Activated CD8-positive, alpha-beta T cell treated with anti-CD3 and anti-CD28 coated beads, Interleukin-2, amount 10 ng/mL, durations not matched to agents 7 days and 5 days (primary cell): ENCODE measurements at regions not wholly inside any gene's neighbourhood (a gene's known extent, or its start where the extent isn't known, plus 50 kb on each side); places are given as distances from the start of the nearest gene placed in this dataset.

ENCODE experiments used
- ATAC-seq: fragments of 150-1000 bp; cut with Tn5 transposase; one replicate; pipeline ENCODE4 v1.10.0; 2021; ENCODE audit warnings: moderate library complexity
- CTCF ChIA-PET: fragments of 350-600 bp; sonication (Branson Sonifier 250); formaldehyde crosslinking; loops from one replicate; lab custom pipeline; 2021; ENCODE audit warnings: antibody characterized with exemption; lab: Charles Lee
- POLR2A ChIA-PET: fragments of 350-600 bp; sonication (Branson Sonifier 250); formaldehyde crosslinking; loops from one replicate; lab custom pipeline; 2021; ENCODE audit warnings: antibody characterized with exemption; lab: Charles Lee
- DNase-seq: peaks from one replicate; pipeline ENCODE4 v3.0.0-alpha.2; 2020
- H3K27ac Mint-ChIP-seq: one replicate; pipeline ENCODE4 v1.8.0; 2021; ENCODE audit warnings: mild to moderate bottlenecking, mixed read lengths
- H3K27me3 Mint-ChIP-seq: one replicate; pipeline ENCODE4 v1.8.0; 2021; ENCODE audit warnings: low read depth, mixed read lengths
- H3K36me3 Mint-ChIP-seq: one replicate; pipeline ENCODE4 v1.8.0; 2021; ENCODE audit warnings: low read depth, mixed read lengths
- H3K4me1 Mint-ChIP-seq: one replicate; pipeline ENCODE4 v1.8.0; 2021; ENCODE audit warnings: low read depth, mixed read lengths
- H3K4me3 Mint-ChIP-seq: one replicate; pipeline ENCODE4 v1.8.0; 2021; ENCODE audit warnings: mild to moderate bottlenecking, mixed read lengths
- H3K9me3 Mint-ChIP-seq: one replicate; pipeline ENCODE4 v1.8.0; 2022; ENCODE audit warnings: mixed read lengths; ENCODE audit not compliant: insufficient read depth

DNA sequence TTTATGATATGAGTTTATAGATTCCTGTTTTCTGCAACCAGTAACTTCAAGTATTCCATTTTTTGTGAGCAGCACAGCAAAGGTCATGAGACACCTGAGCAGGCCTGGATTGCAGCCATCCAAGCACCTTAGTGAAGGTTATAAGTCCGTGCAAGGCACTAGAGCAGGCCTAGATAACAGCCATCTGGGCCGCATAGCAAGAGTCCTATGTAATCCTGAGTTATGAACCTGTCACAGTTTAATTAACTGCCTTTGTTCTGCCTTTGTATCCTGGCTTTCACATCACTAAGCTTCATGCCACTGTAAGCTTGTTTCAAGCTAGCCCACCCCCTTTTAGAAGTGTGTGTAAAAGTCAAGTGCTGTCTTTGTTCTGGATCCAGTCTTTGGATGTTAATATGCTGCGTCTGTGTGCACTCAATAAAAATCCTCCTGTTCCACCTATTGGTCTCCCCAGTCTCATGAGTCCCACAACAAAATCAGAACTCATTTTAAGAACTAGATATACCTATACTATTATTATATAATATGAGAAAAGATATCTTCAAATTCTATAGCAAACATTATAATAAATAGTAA, 556.2 kb upstream of the CHRM3 start:
- POLR2A ChIA-PET = no interaction called here
- CTCF ChIA-PET = no interaction called here
- Mint-ChIP-seq H3K4me3 (no peak overlapping the region), H3K4me1 (no peaks in the 10 kb centered on the region), H3K27ac (no peak overlapping the region), H3K27me3 (no peaks in the 10 kb centered on the region), H3K36me3 (no peaks in the 10 kb centered on the region), H3K9me3 (peaks cover 13% of the 10 kb centered on the region)
- DNase-seq = no peak
- ATAC-seq = no peak

DNA sequence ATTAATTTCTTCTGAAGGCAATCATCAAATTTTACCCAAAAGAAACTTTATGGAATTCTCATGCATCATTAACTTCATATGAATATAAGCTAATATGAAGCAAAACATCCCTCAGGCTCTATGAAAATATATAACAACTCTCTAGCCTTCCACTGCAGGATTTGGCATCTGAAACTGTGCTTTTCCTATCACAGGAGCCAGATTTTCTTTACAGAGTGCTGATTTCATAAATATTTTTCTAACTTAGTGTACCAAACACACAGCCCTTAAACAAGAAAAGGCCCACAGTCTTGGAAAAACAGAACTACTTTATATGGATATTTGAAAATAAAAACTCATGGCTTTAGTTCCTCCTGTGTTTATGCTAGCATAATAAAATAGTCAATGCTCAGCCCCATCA, 559.5 kb upstream of the CHRM3 start:
- H3K36me3 Mint-ChIP-seq = no peaks in the 10 kb centered on the region
- no peaks in the 10 kb centered on the region for H3K4me1 Mint-ChIP-seq
- DNase-seq = no peak
- peaks cover 13% of the 10 kb centered on the region for H3K9me3 Mint-ChIP-seq
- ChIA-PET CTCF (no interaction called here), POLR2A (no interaction called here)
- H3K4me3 Mint-ChIP-seq = no peak overlapping the region
- no peaks in the 10 kb centered on the region for H3K27me3 Mint-ChIP-seq
- H3K27ac Mint-ChIP-seq = no peak overlapping the region
- no peak for ATAC-seq

DNA sequence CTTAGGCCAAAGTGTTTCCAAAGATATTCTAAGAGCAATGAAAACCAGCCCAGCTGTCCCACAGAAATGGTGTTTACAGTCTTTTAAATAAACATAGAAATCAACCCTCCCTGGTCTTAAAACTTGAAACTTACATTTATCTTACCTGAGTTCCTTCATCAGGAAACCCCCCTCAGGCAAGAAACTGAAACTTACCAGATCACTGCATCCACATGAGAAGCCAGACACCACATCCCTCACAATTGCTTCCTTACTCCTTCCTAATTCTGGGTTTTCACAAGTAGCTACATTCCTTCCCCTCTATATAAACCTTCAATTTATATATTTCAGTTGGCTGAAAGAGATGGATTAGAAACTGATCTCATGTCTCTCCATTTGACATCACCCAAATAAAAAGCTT, 563.0 kb upstream of the CHRM3 start:
- Mint-ChIP-seq H3K4me3 (no peak overlapping the region), H3K9me3 (peaks cover 5% of the 10 kb centered on the region), H3K4me1 (no peaks in the 10 kb centered on the region), H3K27ac (no peak overlapping the region), H3K27me3 (no peaks in the 10 kb centered on the region), H3K36me3 (no peaks in the 10 kb centered on the region)
- ATAC-seq (no peak), DNase-seq (no peak)
- ChIA-PET POLR2A (interaction anchor here (0.6 kb wide), 1 partner anchor 138 kb away, joined by 3 read pairs; no protein-coding TSS in a partner anchor), CTCF (no interaction called here)

DNA sequence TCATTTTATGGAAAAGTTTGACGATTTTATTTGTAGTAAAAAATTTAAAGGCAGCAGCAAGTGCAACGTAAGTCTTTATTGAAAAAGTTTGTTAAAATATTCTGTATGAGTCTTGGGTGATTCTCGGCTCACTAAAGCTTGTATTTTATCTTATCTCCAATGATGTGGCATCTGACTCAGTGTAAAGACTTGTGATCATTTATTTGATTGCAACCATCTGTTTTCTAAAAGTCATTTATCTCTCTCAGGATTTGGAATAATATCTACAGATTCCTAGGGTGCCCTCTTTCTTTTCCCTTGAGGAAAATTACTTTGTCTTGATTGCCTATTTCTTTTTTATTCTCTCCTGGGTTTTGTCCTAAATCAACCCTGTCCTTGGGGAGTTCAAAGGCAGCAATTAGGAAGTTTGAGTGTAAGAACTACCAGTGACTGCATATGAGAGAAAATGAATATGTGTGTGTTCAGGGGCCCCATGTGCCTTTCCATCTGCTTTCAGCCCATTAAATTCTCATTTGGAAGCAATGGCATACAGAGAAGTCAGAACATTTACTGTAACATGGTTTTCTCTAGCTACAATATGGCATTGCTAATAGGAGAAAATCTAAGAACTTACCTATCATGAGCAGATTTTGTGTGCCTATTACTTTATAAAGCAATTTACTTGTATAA, 575.0 kb upstream of the CHRM3 start:
- no peaks in the 10 kb centered on the region for H3K4me1 Mint-ChIP-seq
- CTCF ChIA-PET = interaction anchor here (1.0 kb wide), 1 partner anchor 9 kb away, joined by 3 read pairs; no protein-coding TSS in a partner anchor
- no peak overlapping the region for H3K27ac Mint-ChIP-seq
- ATAC-seq = no peak
- no peak for DNase-seq
- H3K27me3 Mint-ChIP-seq = no peaks in the 10 kb centered on the region
- H3K36me3 Mint-ChIP-seq = no peaks in the 10 kb centered on the region
- H3K4me3 Mint-ChIP-seq = no peak overlapping the region
- POLR2A ChIA-PET = no interaction called here
- H3K9me3 Mint-ChIP-seq = peaks cover 21% of the 10 kb centered on the region

DNA sequence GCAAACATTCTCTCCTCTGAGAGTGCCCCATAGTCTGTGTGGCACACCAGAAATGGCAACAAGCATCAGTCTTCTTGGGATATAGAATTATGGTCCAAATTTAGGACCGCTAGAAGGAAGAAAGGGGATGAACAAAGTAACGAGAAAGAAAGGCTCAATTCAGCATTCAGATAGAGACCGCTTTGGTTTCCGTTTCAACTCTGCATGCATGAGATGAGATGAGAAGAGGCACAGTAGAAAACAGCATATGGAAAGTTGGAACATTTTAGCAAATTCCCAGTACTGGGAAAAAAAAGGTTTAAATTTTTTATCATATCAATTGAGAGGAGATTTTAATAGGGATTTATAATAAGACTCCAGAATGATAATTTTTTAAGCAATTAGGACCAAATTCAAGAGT, 595.5 kb upstream of the CHRM3 start:
- Mint-ChIP-seq H3K9me3 (peaks cover 8% of the 10 kb centered on the region), H3K27ac (no peak overlapping the region), H3K36me3 (no peaks in the 10 kb centered on the region), H3K4me3 (no peak overlapping the region), H3K4me1 (no peaks in the 10 kb centered on the region), H3K27me3 (no peaks in the 10 kb centered on the region)
- POLR2A ChIA-PET = no interaction called here
- no peak for DNase-seq
- no peak for ATAC-seq
- CTCF ChIA-PET = no interaction called here

DNA sequence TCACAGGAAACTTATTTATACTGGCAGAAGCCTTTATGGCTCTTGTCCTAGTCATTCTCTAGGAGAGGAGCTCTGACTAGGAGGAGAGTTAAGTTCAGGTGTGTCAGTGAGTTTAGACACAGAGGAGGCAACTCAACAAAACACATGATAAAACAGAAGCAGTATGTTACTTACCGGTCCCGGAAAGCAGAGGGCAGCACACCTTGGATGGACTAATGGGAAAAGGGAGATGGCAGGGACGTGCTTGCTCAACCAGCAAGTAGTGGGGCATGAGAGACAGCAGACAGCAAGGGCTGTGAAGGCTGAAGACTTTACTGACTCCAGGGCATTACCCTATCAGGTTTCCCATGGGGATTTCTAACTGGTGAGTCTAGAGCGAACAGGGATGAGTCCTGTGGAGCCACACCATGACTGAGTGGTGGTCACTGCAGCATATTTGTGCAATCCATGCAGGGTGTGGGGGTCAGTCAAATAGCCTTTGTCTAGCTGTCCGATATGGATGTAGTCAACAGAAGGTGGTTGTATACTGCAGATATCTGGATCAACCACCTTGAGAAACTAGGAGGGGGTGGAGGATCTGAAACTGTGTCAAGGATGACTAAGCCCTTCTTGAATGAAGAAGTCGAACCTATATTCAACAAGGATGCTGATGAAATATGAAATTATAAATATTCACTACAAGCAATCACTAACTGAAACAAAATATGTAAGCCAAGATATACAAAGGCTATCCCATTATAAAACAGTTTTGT, 596.3 kb upstream of the CHRM3 start:
- Mint-ChIP-seq H3K4me1 (no peaks in the 10 kb centered on the region), H3K27ac (no peak overlapping the region), H3K4me3 (no peak overlapping the region), H3K9me3 (peaks cover 7% of the 10 kb centered on the region), H3K27me3 (no peaks in the 10 kb centered on the region), H3K36me3 (no peaks in the 10 kb centered on the region)
- DNase-seq = no peak
- ChIA-PET CTCF (no interaction called here), POLR2A (no interaction called here)
- no peak for ATAC-seq

DNA sequence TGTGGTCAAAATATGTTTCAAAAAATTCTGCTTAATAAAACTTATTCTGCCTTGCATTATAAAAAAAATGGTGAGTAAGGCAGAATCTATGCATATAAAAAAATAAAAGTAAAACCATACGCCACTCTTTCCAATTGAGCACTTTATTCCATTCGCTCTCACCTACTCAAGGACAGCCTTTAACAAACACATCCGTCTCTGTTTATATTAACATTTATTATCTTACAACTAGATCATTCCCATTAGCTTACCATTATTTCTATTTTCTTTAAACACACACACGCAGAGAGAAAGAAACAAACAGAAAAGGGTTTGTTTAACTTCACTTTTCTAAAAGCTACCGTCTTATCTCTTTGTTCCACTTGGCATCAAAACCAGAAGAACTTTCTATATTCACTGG, 598.9 kb upstream of the CHRM3 start:
- ChIA-PET CTCF (no interaction called here), POLR2A (no interaction called here)
- Mint-ChIP-seq H3K4me1 (no peaks in the 10 kb centered on the region), H3K27me3 (no peaks in the 10 kb centered on the region), H3K36me3 (no peaks in the 10 kb centered on the region), H3K9me3 (peaks cover 8% of the 10 kb centered on the region), H3K27ac (no peak overlapping the region), H3K4me3 (no peak overlapping the region)
- DNase-seq (no peak), ATAC-seq (no peak)

DNA sequence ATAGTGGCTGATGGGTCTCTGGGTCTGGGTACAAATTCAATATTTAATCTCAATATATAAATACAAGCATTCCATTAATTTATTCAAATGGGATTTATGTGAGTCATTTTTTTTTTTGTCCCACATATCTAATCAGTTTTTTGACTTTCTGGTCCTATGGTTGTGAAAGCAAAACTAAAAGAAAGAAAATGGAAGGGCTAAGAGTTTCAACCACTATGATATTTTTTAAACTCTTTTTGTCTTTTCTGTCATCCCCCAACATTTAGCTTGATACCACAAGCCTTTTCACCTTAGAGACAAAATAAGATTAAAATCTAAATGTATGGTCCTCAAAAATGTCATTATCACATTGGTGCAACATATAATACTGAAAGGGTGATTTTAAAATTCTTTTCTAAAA, 602.7 kb upstream of the CHRM3 start:
- Mint-ChIP-seq H3K9me3 (peaks cover 14% of the 10 kb centered on the region), H3K27me3 (no peaks in the 10 kb centered on the region), H3K4me1 (no peaks in the 10 kb centered on the region), H3K4me3 (no peak overlapping the region), H3K36me3 (no peaks in the 10 kb centered on the region), H3K27ac (no peak overlapping the region)
- DNase-seq = no peak
- ATAC-seq = no peak
- ChIA-PET CTCF (no interaction called here), POLR2A (no interaction called here)

DNA sequence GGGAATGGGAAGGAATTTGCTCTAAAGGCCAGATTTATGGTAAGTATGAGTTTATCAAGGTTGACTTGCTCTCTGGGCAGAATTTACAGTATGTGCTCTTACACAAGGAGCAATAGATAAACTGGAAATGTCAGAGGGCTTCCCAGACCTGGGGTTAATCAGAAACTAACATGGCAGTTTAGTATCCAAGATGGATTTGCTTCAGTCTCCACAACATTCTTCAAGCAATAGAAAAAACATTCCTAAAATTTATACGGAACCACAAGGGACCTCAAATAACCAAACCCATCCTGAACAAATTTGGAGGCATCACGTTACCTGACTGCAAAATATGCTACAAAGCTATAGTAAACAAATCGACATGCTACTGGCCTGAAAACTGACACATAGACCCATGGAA, 606.7 kb upstream of the CHRM3 start:
- CTCF ChIA-PET = no interaction called here
- no peak overlapping the region for H3K27ac Mint-ChIP-seq

DNA sequence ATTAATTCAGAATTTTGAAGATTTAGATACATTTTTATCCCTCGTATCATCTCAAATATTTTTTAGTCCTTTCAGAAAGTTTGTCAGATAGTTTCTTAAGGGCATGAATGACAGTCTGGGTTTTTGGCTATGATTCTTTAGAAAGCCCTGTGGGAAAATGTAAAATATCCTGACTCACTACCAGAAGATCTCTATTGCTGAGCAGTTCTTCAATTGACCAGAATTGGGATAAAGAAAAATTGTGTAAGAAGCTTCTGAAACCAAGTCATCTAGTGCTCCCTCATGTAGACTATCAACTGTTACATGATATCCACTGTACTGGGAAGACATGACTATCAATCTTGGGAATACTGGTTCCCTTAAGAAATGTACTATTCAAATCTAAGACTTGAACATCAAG, 608.3 kb upstream of the CHRM3 start:
- no peaks in the 10 kb centered on the region for H3K4me1 Mint-ChIP-seq
- H3K27me3 Mint-ChIP-seq = no peaks in the 10 kb centered on the region
- CTCF ChIA-PET = no interaction called here
- no peaks in the 10 kb centered on the region for H3K36me3 Mint-ChIP-seq
- H3K9me3 Mint-ChIP-seq = peaks cover 10% of the 10 kb centered on the region
- no peak for DNase-seq
- no peak overlapping the region for H3K4me3 Mint-ChIP-seq
- ATAC-seq = no peak
- no peak overlapping the region for H3K27ac Mint-ChIP-seq
- POLR2A ChIA-PET = no interaction called here

More for the DNA sequence above, 606.7 kb upstream of the CHRM3 start:
- DNase-seq = no peak
- POLR2A ChIA-PET = no interaction called here
- peaks cover 14% of the 10 kb centered on the region for H3K9me3 Mint-ChIP-seq
- no peaks in the 10 kb centered on the region for H3K36me3 Mint-ChIP-seq
- H3K4me3 Mint-ChIP-seq = no peak overlapping the region
- ATAC-seq = no peak
- no peaks in the 10 kb centered on the region for H3K27me3 Mint-ChIP-seq
- H3K4me1 Mint-ChIP-seq = no peaks in the 10 kb centered on the region

DNA sequence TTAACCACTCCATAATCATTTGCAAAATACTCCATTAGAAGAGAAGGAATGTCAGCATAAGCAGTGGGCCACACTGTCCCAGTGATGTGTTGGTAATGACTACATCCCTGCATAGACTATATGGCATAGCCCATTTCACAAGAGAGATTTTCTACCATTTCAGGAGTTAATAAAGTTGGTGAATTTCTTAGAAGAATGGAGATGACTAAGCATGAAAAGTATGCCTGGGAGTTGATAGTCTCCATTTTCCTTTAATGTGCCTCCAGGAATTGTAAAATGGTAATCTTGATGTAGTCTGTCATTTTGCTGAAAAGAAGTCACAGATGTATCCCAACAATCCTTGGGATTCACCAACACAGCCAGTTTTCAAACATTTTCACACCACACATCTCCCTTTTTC, 608.8 kb upstream of the CHRM3 start:
- Mint-ChIP-seq H3K4me3 (no peak overlapping the region), H3K4me1 (no peaks in the 10 kb centered on the region), H3K27me3 (no peaks in the 10 kb centered on the region), H3K9me3 (peaks cover 10% of the 10 kb centered on the region), H3K27ac (no peak overlapping the region), H3K36me3 (no peaks in the 10 kb centered on the region)
- POLR2A ChIA-PET = no interaction called here
- DNase-seq (no peak), ATAC-seq (no peak)
- CTCF ChIA-PET = no interaction called here

DNA sequence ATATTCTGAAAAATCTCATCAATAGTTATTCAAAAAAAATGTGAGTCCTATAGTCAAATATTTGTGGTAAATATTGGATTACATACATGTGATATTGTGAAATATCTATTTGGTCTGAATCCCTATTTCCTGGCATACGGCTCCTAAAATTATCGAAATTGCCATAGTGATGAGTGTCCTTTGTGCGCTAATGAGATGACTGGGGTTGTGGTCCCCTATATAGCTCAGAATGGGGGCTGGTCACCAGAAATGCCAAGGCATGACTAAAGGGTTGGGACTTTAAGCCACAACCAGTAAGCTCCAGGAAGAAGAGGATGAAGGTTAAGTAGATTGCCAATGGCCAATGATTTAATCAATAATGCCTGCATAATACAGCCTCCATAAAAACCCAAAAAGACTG, 610.2 kb upstream of the CHRM3 start:
- CTCF ChIA-PET = no interaction called here
- no peaks in the 10 kb centered on the region for H3K27me3 Mint-ChIP-seq
- POLR2A ChIA-PET = no interaction called here
- peaks cover 12% of the 10 kb centered on the region for H3K9me3 Mint-ChIP-seq
- no peak overlapping the region for H3K4me3 Mint-ChIP-seq
- DNase-seq (no peak), ATAC-seq (no peak)
- H3K36me3 Mint-ChIP-seq = no peaks in the 10 kb centered on the region
- no peak overlapping the region for H3K27ac Mint-ChIP-seq
- H3K4me1 Mint-ChIP-seq = no peaks in the 10 kb centered on the region
